GM23338 (cell line): ENCODE measurements at regions not wholly inside any gene's neighbourhood (a gene's known extent, or its start where the extent isn't known, plus 50 kb on each side); places are given as distances from the start of the nearest gene placed in this dataset.

Experiments used
- POLR2AphosphoS5 ChIP-seq: IDR thresholded peaks from 2 replicates; pipeline ENCODE4 v1.6.1; 2016; ENCODE audit warnings: antibody characterized with exemption, low read depth
- TF ChIP-seq, protein P1 (sequence below), 2 experiments: fragments of 200-600 bp in 1 of 2; sonication (generic) in 1 of 2; conservative IDR thresholded peaks; 2 replicates each; pipeline versions ENCODE4 v1.5.1 to v1.6.1; 2016 to 2017; ENCODE audit warnings: antibody characterized with exemption in 2 of 2, low read depth in 2 of 2, mild to moderate bottlenecking in 2 of 2, moderate library complexity in 1 of 2
- TF ChIP-seq, protein P2 (sequence below): IDR thresholded peaks from one replicate; pipeline ENCODE4 v1.6.1; 2018; ENCODE audit warnings: antibody characterized with exemption; ENCODE audit not compliant: unreplicated experiment

DNA sequence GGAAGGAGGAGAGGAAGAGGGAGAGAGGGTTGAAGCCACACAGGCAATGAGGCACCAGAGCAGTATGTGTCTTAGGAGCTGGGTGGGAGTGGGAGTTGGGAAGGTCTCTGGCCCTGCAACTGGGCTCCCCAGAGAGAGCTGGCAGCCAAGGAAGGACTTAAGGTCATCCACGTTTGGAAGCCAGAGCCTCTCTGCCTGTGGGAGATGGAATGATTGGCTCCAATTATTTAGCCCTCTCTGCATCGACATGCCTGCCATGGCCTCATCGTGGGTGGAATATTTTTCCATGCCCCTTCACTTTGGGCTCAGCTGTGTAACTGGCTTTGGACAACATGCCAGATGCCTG, 478.5 kb downstream of the RPS24 start:
- TF ChIP-seq, protein P1, sequence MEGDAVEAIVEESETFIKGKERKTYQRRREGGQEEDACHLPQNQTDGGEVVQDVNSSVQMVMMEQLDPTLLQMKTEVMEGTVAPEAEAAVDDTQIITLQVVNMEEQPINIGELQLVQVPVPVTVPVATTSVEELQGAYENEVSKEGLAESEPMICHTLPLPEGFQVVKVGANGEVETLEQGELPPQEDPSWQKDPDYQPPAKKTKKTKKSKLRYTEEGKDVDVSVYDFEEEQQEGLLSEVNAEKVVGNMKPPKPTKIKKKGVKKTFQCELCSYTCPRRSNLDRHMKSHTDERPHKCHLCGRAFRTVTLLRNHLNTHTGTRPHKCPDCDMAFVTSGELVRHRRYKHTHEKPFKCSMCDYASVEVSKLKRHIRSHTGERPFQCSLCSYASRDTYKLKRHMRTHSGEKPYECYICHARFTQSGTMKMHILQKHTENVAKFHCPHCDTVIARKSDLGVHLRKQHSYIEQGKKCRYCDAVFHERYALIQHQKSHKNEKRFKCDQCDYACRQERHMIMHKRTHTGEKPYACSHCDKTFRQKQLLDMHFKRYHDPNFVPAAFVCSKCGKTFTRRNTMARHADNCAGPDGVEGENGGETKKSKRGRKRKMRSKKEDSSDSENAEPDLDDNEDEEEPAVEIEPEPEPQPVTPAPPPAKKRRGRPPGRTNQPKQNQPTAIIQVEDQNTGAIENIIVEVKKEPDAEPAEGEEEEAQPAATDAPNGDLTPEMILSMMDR (conservative IDR thresholded peaks at IDR 0.05; ENCODE audit: low read depth in 2 of 2) = no peak
- TF ChIP-seq, protein P2, sequence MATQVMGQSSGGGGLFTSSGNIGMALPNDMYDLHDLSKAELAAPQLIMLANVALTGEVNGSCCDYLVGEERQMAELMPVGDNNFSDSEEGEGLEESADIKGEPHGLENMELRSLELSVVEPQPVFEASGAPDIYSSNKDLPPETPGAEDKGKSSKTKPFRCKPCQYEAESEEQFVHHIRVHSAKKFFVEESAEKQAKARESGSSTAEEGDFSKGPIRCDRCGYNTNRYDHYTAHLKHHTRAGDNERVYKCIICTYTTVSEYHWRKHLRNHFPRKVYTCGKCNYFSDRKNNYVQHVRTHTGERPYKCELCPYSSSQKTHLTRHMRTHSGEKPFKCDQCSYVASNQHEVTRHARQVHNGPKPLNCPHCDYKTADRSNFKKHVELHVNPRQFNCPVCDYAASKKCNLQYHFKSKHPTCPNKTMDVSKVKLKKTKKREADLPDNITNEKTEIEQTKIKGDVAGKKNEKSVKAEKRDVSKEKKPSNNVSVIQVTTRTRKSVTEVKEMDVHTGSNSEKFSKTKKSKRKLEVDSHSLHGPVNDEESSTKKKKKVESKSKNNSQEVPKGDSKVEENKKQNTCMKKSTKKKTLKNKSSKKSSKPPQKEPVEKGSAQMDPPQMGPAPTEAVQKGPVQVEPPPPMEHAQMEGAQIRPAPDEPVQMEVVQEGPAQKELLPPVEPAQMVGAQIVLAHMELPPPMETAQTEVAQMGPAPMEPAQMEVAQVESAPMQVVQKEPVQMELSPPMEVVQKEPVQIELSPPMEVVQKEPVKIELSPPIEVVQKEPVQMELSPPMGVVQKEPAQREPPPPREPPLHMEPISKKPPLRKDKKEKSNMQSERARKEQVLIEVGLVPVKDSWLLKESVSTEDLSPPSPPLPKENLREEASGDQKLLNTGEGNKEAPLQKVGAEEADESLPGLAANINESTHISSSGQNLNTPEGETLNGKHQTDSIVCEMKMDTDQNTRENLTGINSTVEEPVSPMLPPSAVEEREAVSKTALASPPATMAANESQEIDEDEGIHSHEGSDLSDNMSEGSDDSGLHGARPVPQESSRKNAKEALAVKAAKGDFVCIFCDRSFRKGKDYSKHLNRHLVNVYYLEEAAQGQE = no peak
- TF ChIP-seq POLR2AphosphoS5 = no peak
